Panc1 (cell line): ENCODE measurements at regions not wholly inside any gene's neighbourhood (a gene's known extent, or its start where the extent isn't known, plus 50 kb on each side); places are given as distances from the start of the nearest gene placed in this dataset.

Experiments
- ATAC-seq: fragments of 200-7000 bp; cut with Tn5 transposase; 2 replicates; pipeline ENCODE4 v1.9.1; 2020; ENCODE audit warnings: mild to moderate bottlenecking, moderate library complexity
- BruUV-seq: library from RNA; stranded (reverse); fragments of 400-500 nt; replicated peaks from 2 replicates; lab custom pipeline; 2021; lab: Mats Ljungman, UMichigan
- CTCF ChIA-PET: fragments of 300-600 bp; sonication (Branson Sonifier 250); formaldehyde crosslinking; loops from one replicate; lab custom pipeline; 2022; ENCODE audit warnings: antibody characterized with exemption; lab: Charles Lee
- POLR2A ChIA-PET: fragments of 300-600 bp; sonication (Branson Sonifier 250); formaldehyde crosslinking; loops from one replicate; lab custom pipeline; 2022; ENCODE audit warnings: antibody characterized with exemption; lab: Charles Lee
- DNase-seq: peaks from one replicate; pipeline ENCODE4 v3.0.0-alpha.2; 2010; ENCODE audit warnings: low read depth, low spot score
- H3K27ac ChIP-seq: 2 replicates; pipeline ENCODE4 v1.5.1; 2011; ENCODE audit warnings: mild to moderate bottlenecking, low read length, inconsistent platforms
- H3K27me3 ChIP-seq: fragments of 200-500 bp; sonication (Bioruptor generic); 2 replicates; pipeline ENCODE4 v1.6.0; 2014; ENCODE audit warnings: low read length, inconsistent platforms; ENCODE audit not compliant: control insufficient read depth, insufficient read depth
- H3K36me3 ChIP-seq: fragments of 200-500 bp; sonication (Bioruptor generic); 2 replicates; pipeline ENCODE4 v1.5.1; 2014; ENCODE audit warnings: inconsistent platforms, mild to moderate bottlenecking, low read length, moderate library complexity; ENCODE audit not compliant: control insufficient read depth, insufficient read depth
- H3K4me1 ChIP-seq: 2 replicates; pipeline ENCODE4 v1.5.1; 2011; ENCODE audit warnings: inconsistent platforms, mild to moderate bottlenecking, low read length, moderate library complexity; ENCODE audit not compliant: control insufficient read depth, insufficient read depth
- H3K4me3 ChIP-seq, 2 experiments: 2 replicates each; pipeline ENCODE4 v1.5.1; 2011 to 2012; ENCODE audit warnings: low read depth in 2 of 2, low read length in 2 of 2, mild to moderate bottlenecking in 2 of 2, inconsistent platforms in 1 of 2, moderate library complexity in 1 of 2
- H3K9me3 ChIP-seq: fragments of 200-500 bp; sonication (Bioruptor generic); 2 replicates; pipeline ENCODE4 v1.5.1; 2014; ENCODE audit warnings: low read depth, mild to moderate bottlenecking, inconsistent platforms, low read length, moderate library complexity; ENCODE audit not compliant: control insufficient read depth, insufficient read depth
- CTCF ChIP-seq: fragments of 450-650 bp; IDR thresholded peaks from 2 replicates; pipeline ENCODE4 v1.5.1; 2017; ENCODE audit warnings: mild to moderate bottlenecking
- POLR2AphosphoS5 ChIP-seq: IDR thresholded peaks from 2 replicates; pipeline ENCODE4 v1.6.1; 2012; ENCODE audit warnings: mild to moderate bottlenecking, low read depth, low read length, moderate library complexity
- REST ChIP-seq, 2 experiments: IDR thresholded peaks; 2 replicates each; pipeline ENCODE4 v1.6.1; 2011 to 2012; ENCODE audit warnings: low read depth in 2 of 2, control low read depth in 1 of 2, low read length in 1 of 2, mild to moderate bottlenecking in 1 of 2, moderate library complexity in 1 of 2; ENCODE audit not compliant: insufficient read depth in 1 of 2
- SIN3A ChIP-seq: IDR thresholded peaks from 2 replicates; pipeline ENCODE4 v1.6.1; 2012; ENCODE audit warnings: low read depth, mild to moderate bottlenecking, low read length, moderate library complexity, borderline replicate concordance; ENCODE audit not compliant: insufficient read depth
- TCF7L2 ChIP-seq: IDR thresholded peaks from 2 replicates; pipeline ENCODE4 v1.6.1; 2011; ENCODE audit warnings: mild to moderate bottlenecking, low read depth, low read length, inconsistent platforms
- in situ Hi-C: cut with HindIII; loops from 2 replicates; pipeline ENCODE4 v1.10.0; 2016; ENCODE audit warnings: low sequenced_read_pairs, low pct_unique_long_range_greater_than_20kb
- intact Hi-C: fragments of 100-400 bp; cut with micrococcal nuclease; formaldehyde crosslinking; loops from one replicate; pipeline ENCODE4 v1.10.0; 2022; ENCODE audit not compliant: unreplicated experiment

- TF ChIP-seq SIN3A (no peak), POLR2AphosphoS5 (no peak), CTCF (no peak), TCF7L2 (no peak), REST (IDR thresholded peaks at IDR 0.05; ENCODE audit: insufficient read depth in 1 of 2, low read depth in 2 of 2, low read length in 1 of 2) (no peak)
- in situ Hi-C loops, result no loop called here
- no TSS peak for BruUV-seq
- Histone ChIP-seq H3K4me1 (no peaks in the 10 kb centered on the region), H3K9me3 (no peaks in the 10 kb centered on the region), H3K27me3 (peaks cover 10% of the 10 kb centered on the region), H3K36me3 (no peaks in the 10 kb centered on the region), H3K4me3 (no peak overlapping the region), H3K27ac (no peak overlapping the region)
- POLR2A ChIA-PET, result no interaction called here
- DNase-seq (no peak), ATAC-seq (no peak)
- CTCF ChIA-PET, result interaction anchor here (0.6 kb wide), 1 partner anchor 116 kb away, joined by 5 read pairs; no protein-coding TSS in a partner anchor
- intact Hi-C loops, result no loop called here
These were observed 143.0 kb downstream of the TTLL2 start for GRCh38 chr6:167467793-167468431.

GRCh38 chr6:167469101-167469500 lies 144.2 kb downstream of the TTLL2 start:
- TF ChIP-seq REST (IDR thresholded peaks at IDR 0.05; ENCODE audit: insufficient read depth in 1 of 2, low read depth in 2 of 2, low read length in 1 of 2) (no peak), SIN3A (no peak), CTCF (no peak), POLR2AphosphoS5 (no peak)
- in situ Hi-C loops, result no loop called here
- no peak for ATAC-seq
- Histone ChIP-seq H3K9me3 (no peaks in the 10 kb centered on the region), H3K4me1 (no peaks in the 10 kb centered on the region), H3K27me3 (peaks cover 8% of the 10 kb centered on the region), H3K36me3 (no peaks in the 10 kb centered on the region), H3K27ac (no peak overlapping the region), H3K4me3 (no peak overlapping the region)
- no peak for DNase-seq
- no TSS peak for BruUV-seq
- CTCF ChIA-PET, result no interaction called here
- POLR2A ChIA-PET, result no interaction called here
- intact Hi-C loops, result no loop called here
